Stromal cell of bone marrow (primary cell): ENCODE measurements at regions not wholly inside any gene's neighbourhood (a gene's known extent, or its start where the extent isn't known, plus 50 kb on each side); places are given as distances from the start of the nearest gene placed in this dataset.
A peak's percentile ranks its signal among the peaks of the same experiment; 100 is the strongest.

Experiments used
- DNase-seq: peaks from one replicate; pipeline ENCODE4 v3.0.0-alpha.2; 2012; ENCODE audit warnings: low read depth

DNA sequence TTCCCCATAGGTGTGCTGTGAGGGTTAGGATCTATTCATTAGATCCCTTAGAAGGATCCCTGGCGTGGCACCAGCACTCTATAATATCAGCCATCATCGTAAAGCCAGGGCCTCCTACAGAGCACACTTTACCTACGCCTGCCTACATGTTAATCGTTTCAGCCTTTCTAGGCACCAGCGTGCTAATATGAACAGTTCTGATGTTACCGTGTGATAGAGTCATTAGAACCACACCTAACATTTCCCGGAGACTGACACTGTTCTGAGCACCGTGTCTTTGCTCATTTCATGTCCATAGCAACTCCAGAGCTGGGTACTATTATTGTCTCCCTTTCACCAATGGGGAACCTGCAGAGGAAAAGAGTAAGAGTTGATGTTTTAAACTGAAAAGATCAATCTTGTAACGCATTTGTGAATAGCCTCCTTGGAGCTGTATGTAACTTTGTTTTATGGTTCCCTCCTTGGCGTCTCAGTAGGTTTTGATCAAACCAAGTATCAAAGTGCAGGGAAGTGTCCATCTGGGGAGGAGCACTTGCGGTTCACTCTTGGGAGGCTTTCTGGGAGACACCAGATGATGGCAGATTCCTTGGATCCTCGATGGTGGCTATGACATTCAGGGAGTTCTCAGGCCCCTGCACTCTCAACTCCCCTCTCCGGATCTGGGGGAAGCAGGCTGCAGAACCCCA lies 73.8 kb upstream of the KCNG1 start:
- no peak for DNase-seq

DNA sequence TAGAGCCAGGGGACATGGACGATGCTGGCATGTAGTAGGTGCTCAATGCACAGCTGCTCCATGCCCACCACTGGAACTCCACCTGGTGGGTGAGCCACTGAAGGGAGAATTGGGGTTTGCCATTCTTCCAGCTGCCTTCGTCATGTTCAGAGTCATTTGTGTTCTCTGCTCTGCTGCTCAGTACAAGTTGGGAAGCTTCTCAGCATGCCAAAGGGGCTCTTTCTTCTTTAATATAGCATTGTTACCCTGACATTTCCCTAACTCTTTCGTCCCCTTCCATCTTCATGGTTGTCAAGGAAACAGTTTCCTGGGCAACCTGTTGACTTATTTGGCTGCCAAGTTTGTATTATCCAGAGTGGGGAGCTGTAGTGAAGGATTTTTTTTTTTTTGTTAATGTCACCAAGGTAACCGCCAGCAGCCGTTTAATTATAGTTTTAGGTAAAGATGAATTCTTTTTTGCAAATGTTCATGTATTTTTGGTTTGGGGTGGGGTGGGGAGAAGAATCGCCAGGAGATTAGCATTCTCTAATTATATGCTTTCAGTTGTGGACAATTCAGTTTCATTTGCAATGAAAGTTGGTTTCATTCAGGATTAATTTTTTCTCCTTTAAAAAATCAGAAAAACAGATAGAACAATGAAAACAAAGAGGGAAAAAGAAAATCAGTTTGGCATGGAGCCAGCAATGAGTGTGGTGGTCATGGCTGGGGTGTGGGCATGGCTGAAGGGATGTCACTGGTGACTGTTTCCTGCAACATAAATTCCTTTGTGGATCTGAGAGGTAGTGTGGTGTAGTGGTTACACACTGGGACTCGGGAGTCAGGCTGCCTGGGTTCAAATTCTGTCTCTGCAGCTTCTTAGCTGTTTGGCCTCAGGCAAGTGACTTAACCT lies 73.0 kb upstream of the KCNG1 start:
- no peak for DNase-seq

DNA sequence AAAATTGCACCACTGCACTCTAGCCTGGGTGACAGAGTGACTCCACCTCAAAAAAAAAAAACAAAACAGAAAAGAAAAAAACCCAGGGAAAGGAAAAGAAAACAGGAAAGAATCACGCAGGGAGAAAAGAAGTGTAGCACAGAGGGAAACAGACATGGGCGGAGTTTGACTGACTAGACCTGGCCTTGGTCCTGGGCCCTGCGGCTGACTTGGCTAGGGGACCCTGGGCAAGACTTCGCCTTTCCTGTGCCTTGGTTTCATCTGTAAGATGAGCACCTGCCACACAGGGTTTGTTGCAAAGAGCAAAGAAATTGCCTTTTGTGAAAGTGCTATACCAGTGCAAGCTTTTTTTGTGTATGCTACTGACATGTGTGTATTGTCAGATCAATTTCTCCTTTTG lies 71.3 kb upstream of the KCNG1 start:
- DNase-seq, result peak; percentile 2

DNA sequence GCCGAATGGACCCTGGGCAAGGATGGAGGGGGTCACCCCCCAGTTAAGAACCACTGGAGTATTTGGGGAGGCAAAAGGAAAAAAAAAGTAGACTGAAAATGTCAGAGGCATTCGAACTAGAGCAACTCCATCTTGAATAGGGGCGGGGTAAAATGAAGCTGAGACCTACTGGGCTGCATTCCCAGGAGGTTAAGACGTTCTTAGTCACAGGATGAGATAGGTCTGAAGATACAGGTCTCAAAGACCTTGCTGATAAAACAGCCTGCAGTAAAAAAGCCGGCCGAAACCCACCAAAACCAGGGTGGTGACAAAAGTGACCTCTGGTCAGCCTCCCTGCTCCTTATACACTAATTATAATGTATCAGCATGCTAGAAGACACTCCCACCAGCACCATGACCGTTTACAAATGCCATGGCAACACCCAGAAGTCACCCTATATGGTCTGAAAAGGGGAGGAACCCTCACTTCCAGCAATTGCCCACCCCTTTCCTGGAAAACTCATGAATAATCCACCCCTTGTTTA lies 70.4 kb upstream of the KCNG1 start:
- DNase-seq, result no peak

DNA sequence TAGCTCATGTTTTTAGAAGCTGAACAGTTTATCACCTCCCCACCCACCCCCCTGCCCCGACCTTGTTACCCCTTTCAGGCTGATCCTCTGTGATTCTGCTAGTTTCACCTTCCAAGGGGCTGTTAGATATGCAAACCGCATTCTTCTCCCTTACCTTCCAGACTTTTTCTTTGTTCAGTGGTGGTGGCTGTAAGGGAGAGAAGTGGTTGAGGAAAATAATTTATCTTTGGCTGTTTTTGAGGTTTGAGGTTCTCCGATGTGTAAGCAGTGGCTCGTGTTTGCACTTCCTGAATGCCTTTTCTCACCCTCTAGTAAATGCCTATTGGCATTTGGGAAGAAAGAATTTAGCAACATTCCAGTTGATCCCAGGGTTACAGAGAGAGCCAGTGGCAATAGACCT lies 69.4 kb upstream of the KCNG1 start:
- no peak for DNase-seq

DNA sequence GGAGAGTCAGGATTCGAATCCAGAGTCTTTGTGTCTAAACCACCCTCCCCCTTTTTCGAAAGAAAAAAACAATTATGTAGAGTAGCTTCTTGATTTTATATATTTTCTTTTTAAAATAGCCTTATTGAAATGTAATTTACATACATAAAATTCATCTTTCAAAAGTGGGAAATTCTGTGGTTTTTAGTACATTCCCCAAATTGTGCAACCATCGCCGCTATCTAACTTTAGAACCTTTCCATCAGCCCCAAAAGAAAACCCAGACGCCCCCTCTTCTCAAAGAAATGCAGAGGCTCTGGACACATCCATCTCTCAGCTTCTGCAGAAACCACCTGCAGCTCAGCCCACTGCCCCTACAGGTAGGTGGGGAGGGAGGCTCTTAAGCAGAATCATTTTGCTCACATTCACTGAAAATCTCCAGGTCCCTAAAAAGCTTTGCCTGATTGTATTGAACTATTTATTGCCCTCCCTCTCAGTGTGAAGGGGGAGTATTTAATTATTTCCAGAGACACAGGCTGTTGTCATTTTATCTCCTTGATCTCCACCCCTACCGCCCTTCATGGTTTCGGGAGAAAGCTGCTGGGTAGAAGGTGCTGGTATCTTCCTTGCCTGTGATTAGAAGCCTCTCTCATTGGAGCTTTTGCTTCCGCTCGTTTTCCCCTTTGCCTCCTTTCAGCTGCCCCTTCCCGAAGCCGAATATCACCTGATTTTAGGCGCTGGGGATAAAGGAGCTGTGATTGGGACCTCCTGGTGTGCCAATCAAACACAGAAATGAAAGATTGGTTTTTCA lies 68.7 kb upstream of the KCNG1 start:
- DNase-seq, result no peak

DNA sequence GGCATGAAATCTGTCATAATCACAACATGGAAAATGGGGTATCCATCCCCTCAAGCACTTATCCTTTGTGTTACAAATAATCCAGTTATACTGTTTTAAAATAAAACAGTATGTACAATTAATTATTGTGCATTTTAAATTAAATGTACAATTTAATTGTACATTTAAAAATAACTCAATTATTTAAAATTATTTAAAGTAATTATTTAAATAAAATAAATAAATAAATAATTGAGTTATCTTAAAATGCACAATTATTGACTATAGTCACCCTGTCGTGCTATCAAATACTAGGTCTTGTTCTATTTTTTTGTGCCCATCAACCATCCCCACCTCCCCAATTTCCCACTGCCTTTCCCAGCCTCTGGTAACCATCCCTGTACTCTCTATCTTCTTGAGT lies 66.9 kb upstream of the KCNG1 start:
- no peak for DNase-seq

DNA sequence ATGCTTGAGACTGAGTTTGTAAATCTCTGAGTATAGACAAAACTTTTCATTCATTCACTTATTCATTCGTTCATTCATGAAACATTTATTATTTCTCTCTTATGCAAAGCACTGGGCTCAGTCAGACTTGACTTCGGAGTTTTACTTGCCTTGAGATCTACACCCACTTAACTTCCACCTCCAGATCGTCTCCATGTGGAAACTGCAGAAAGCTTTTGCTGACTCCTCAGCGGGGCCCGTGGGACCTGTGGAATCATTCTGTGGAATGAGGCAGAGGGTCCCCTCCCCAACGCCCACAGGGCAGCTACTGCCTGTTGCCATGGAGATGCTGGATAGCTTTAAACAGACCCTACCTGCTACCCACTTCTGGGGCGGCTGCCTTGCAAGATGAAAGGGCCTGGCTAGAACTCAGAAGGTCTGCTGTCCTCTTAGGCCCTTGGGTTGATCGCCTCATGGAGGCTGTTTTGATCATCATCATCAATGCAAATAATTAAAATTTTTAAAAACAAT lies 66.4 kb upstream of the KCNG1 start:
- DNase-seq, result no peak

DNA sequence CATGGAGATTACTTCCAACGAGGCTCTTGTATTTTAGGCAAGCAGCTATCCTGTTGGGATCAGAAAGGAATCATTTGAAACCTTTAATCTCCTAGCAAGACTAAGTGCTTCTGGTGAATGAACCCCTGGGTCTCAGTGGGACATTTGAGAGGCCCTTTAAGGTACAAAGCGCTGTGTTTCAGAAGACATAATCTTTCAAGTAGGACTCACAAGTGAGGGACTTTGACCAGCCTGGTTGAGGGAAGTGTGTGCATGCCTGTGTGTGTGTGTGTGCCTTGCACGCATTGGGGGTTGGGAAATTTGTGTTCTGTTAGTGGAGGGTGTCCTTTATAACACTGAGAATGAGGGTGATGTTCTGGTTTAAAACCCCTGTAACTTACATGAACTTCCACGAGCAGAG lies 64.4 kb upstream of the KCNG1 start:
- no peak for DNase-seq

DNA sequence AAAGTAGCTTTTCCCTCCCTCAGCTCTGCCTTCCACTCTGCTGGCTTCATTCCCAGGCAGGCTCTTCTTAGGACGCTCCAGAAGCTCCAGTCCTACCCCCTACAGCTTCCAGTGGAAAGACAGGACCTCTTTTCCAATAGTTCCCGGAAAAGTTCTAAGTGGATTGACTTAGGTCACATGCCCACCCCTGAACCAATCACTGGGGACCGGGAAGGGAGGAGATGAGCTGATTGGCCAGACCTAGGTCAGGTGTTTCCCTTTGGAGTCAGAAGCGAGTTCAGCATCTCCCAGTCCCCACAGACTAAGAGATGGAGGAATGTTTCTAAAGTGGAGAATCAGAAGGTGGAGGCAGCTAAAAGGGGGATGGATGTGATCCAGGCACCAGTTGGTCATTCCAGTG lies 62.9 kb upstream of the KCNG1 start:
- DNase-seq, result no peak

DNA sequence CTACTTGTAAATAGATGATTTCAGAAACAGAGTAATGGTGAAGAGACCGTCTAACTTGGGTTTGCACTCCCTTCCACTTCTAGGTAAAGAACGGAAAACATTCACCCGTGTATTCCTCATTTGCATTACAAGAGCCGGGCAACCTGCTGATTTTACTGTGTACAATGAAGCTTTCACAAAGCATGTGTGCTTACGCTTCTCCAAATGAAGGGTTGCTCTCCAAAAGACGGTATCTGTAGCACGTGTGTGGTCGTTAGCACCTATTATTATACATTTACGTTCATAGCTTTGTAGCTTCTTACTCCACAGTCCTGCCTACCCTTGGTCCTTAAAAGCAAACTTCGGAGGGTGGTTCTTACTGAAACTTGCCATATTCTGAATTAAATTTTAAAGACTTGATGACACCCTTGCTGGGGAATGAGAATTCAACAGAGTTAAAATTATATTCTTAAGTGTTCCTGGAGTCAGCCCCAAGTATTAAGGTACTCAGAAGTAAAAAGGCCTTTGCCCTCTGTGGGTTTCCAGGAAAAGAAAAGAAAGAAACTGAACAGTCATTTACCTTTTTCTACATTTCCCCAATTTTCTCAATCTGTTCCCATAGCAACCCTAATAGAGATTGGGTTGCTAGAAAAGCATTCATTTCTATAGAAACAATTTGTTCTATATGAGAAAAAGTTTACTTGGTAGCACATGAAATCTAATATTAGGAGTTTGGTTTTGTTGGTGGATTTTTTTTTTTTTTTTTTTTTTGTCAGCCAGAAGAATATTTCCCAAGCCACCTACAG lies 61.9 kb upstream of the KCNG1 start:
- no peak for DNase-seq

DNA sequence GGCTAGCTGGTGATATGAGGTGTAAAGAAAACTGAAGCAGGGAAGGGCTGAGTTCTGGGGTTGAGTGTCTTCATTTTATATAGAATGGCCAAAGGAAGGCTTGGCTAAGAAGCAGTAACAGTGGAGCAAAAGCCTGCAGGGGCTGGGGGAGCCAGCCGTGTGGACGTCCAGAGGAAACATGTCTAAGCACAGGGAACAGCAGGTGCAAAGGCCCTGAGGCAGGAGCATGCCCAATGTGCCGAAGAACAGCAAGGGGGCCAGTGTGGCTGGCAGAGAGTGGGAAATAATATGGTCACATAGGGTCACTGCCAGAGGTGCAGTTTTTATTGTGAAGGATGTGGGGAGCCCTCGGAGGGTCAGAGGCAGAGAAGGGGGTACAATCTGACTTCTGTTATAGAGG lies 60.5 kb upstream of the KCNG1 start:
- DNase-seq, result no peak

DNA sequence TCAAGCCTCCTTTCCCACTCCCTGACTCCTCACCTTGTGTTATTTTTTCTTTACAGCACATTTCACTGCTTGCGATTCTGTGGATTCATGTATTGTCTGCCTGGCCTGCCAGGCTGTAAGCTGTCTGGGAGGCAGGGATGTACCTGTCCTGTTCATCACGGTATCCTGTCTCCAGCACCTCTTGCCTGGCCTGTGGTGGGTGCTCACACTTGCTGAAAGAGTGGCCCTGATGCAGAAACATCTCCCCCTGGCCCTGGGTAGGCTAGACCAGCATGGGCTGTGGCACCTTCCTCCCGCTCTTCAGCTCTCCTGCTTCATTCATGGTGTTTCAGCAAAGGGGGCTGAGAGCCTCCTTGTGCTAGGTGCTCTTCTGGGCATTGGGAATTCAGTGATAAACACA lies 60.1 kb upstream of the KCNG1 start:
- DNase-seq, result no peak

DNA sequence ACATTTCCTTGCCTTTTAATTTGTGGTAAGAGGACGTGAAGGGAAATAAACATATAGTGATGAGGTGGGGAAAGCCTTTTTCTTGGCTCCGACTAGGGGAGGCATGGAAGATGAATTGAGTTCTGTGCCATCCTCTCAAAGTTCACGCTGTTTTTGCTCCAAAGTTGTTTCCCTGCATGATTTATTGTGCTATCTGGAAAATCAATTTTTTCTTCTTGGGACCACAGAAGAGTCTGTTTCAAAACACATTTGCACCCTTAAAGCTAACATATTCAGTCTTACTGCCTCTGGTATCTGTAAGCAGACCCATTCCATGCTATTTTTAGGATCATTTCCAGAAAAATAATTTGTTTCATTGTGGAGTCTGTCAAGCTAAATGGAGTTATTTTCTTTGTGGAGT lies 57.6 kb upstream of the KCNG1 start:
- no peak for DNase-seq

DNA sequence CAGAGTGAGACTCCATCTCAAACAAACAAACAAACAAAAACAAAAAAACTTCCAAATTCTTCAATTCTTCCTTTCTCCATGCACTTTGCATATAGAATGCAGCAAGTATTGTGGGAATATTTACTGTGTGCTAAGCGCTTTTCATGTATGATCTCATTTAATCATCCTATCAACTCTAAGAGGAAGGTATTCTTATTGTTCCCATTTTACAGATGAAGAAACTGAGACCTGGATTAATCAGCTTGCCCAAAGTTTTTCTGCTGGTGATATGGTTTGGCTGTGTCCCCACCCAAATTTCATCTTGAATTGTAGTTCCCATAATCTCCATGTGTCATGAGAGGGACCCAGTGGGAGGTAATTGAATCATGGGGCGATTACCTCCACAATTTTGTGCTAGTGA lies 56.6 kb upstream of the KCNG1 start:
- no peak for DNase-seq

DNA sequence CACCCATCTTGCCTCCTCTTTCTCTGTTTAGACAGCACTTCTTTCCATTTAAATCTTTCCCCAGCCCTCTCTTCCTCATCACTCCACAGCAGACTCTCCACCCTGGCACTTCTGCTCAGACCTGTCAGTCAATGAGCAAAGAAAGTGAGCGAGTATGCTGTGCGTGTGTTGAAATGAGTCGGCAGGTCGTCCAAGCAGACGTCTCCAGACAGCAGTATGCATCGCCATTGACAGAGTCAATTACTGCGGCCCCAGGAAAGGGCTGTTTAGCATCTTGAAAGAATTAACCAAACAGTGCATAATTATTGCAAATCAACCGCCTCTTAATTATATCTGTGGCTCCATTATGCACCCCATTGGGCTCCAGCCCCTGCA lies 54.8 kb upstream of the KCNG1 start:
- DNase-seq, result no peak

DNA sequence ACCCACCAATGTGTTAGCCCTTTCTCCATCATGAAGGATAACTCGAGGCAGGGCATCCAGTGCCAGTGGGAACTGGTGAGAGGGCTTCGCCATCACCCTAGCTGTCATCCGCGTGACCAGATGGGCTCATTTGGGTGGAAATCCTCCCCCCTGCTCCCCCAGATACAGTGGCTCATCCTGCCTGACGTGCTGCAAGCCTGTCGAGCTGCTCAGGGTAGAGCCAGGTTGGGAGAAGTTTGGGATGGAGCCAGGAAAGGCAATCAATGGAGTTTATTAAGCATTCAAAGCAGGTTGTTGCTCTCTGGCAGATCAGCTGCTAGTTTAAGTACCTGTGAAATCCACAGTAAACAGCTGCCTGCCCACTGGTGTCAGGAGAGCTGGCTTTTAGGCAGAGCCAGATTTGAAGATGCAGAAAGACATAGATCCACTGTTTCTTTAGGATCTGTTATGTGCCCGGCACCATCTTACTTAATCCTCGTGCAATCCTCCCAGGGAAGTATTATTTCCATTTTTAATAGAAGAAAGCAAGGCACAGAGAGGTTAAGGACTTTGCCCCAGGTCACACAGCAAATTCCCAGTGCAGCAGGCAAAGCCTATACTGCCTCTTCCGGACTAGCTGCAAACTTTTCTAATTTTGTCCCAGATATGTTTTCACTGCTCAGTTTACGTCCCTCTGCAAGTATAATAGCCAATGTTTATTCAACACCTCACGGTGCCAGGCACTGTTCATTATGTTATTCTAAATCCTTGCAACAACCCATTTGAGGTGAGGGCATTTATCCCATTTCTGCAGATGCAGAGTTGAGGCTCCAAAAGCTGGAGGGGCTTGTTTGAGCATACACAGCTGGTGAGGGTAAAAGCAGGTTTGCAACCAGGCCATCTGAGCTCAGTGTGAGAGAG lies 54.1 kb upstream of the KCNG1 start:
- no peak for DNase-seq

DNA sequence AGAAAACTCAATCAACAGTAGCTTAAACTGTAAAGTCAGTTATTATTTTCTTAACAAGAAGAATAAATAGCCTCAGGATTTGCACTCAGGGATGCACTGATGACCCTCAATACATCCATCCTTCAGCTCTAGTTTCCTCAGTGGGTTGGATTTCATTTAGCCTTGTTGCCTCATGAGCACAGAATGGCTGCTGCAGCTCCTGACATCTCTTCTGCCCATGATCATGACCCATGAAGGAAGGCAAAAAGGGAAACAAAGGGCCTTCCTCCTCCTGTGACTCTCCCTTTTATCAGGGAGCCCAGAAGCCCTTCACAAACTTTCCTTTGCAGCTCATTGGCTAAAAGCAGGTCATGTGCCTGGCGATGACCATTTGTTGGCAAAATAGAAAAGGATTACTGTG lies 51.2 kb upstream of the KCNG1 start:
- no peak for DNase-seq
